ENCODE measurements at regions not wholly inside any gene's neighbourhood (a gene's known extent, or its start where the extent isn't known, plus 50 kb on each side); places are given as distances from the start of the nearest gene placed in this dataset.

DNA sequence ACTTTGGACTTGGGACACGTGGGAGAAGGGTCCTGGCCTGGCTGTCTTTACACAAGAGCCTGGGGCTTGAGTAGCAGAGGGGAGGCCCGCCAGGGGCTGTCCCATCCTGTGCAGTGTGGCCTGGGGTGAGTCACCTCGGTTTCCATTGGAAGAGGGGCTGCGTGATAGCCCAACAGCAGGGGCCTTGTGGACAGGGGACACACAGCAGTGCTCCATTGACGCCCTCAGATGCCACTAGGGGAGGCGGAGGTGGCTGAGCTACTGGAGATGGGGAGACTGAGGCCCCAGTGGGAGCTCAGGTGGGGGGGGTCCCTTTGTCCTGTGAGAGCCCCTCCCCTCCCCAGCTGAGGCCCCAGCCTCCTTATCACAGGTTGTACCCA lies 50.0 kb upstream of the RNU6ATAC start:
- WGBS, 3 donors, result 69 to 77% (median 75%) methylated on average over 6 of the region's 6 CpGs
- Histone ChIP-seq H3K27me3 (ENCODE audit: control insufficient read depth in 3 of 3, insufficient read depth in 3 of 3, low read length in 3 of 3) (no peaks in the 10 kb centered on the region), H3K36me3 (ENCODE audit: control insufficient read depth in 3 of 3, insufficient read depth in 2 of 3, low read depth in 1 of 3, low read length in 3 of 3) (no peaks in the 10 kb centered on the region), H3K9me3 (ENCODE audit: control insufficient read depth in 2 of 2, insufficient read depth in 1 of 2, low read depth in 1 of 2, low read length in 1 of 2) (peaks cover 0 to 9% of the 10 kb centered on the region in 2 donors), H3K27ac (ENCODE audit: low read depth in 1 of 3, low read length in 2 of 3) (peak overlapping the region; percentile 13 to 77 (median 71)), H3K4me1 (ENCODE audit: control insufficient read depth in 3 of 3, insufficient read depth in 2 of 3, low read depth in 1 of 3, low read length in 2 of 3) (peaks cover 0 to 42% (median 0%) of the 10 kb centered on the region in 3 donors), H3K4me3 (ENCODE audit: low read depth in 1 of 3, low read length in 3 of 3) (no peak overlapping the region)
- no peak for FAIRE-seq
- no peak for DNase-seq

DNA sequence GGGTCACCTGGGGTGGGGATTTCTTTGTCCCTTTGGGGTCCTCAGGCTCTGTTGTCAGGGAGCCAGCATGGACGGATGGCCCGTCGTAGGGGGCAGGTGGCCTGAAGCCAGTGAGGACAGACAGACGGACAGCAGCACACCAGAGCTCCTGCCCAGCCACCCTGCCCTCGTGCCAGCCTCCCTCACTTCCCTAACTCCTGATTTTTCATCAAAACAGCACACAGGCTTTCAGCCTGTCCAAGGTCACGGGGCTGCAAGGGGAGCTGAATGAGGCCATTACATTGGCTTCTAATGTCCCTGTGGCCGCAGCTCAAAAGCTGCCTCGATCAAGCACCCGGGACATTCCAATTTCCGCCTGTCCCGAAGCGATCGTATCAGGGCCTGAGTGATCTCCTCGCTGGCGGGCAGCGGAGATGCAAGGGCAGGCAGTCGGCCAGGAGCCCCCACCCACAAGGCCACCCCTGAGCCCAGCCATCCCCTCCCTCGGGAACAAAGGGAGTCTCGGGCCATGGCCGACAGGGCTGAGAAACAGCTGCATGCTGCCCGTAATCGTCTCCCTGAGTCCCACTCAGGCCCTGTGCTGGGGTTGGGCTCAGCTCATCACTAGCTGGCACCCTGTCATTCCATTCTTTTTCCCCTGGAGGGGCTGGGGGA lies 50.5 kb upstream of the RNU6ATAC start:
- no peaks in the 10 kb centered on the region for H3K36me3 ChIP-seq (ENCODE audit: control insufficient read depth in 3 of 3, insufficient read depth in 2 of 3, low read depth in 1 of 3, low read length in 3 of 3)
- H3K27me3 ChIP-seq (ENCODE audit: control insufficient read depth in 3 of 3, insufficient read depth in 3 of 3, low read length in 3 of 3), result no peaks in the 10 kb centered on the region
- 73 to 87% (median 82%) methylated on average over 21 to 22 of the region's 22 CpGs for WGBS, 3 donors
- H3K4me1 ChIP-seq (ENCODE audit: control insufficient read depth in 3 of 3, insufficient read depth in 2 of 3, low read depth in 1 of 3, low read length in 2 of 3), result peaks cover 0 to 42% (median 0%) of the 10 kb centered on the region in 3 donors
- peak overlapping the region; percentile 13 to 77 (median 71) for H3K27ac ChIP-seq (ENCODE audit: low read depth in 1 of 3, low read length in 2 of 3)
- no peak for FAIRE-seq
- H3K4me3 ChIP-seq (ENCODE audit: low read depth in 1 of 3, low read length in 3 of 3), result no peak overlapping the region
- no peak for DNase-seq
- peaks cover 0 to 9% of the 10 kb centered on the region in 2 donors for H3K9me3 ChIP-seq (ENCODE audit: control insufficient read depth in 2 of 2, insufficient read depth in 1 of 2, low read depth in 1 of 2, low read length in 1 of 2)

DNA sequence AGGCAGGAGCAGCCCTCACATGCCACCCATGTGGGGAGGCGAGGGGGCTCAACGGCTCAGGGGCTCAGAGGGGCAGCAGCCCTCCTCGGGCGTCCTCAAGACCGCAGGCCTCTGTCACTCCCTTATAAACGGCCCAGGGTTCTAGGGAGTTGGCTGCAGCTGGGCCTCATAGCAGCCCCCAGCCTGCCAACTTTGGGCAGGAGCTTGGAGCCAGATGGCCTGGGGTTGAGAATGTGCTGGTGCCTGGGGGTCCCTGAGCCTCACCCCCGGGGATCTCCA lies 51.0 kb upstream of the RNU6ATAC start:
- Histone ChIP-seq H3K4me3 (ENCODE audit: low read depth in 1 of 3, low read length in 3 of 3) (no peak overlapping the region), H3K36me3 (ENCODE audit: control insufficient read depth in 3 of 3, insufficient read depth in 2 of 3, low read depth in 1 of 3, low read length in 3 of 3) (no peaks in the 10 kb centered on the region), H3K27me3 (ENCODE audit: control insufficient read depth in 3 of 3, insufficient read depth in 3 of 3, low read length in 3 of 3) (no peaks in the 10 kb centered on the region), H3K27ac (ENCODE audit: low read depth in 1 of 3, low read length in 2 of 3) (peak overlapping the region in 2 of 3 donors; percentile 71 to 77), H3K4me1 (ENCODE audit: control insufficient read depth in 3 of 3, insufficient read depth in 2 of 3, low read depth in 1 of 3, low read length in 2 of 3) (peaks cover 0 to 42% (median 0%) of the 10 kb centered on the region in 3 donors), H3K9me3 (ENCODE audit: control insufficient read depth in 2 of 2, insufficient read depth in 1 of 2, low read depth in 1 of 2, low read length in 1 of 2) (peaks cover 0 to 9% of the 10 kb centered on the region in 2 donors)
- 66 to 72% (median 68%) methylated on average over 7 of the region's 7 CpGs for WGBS, 3 donors
- DNase-seq (peak in 1 of 2 donors; percentile 15), FAIRE-seq (no peak)

DNA sequence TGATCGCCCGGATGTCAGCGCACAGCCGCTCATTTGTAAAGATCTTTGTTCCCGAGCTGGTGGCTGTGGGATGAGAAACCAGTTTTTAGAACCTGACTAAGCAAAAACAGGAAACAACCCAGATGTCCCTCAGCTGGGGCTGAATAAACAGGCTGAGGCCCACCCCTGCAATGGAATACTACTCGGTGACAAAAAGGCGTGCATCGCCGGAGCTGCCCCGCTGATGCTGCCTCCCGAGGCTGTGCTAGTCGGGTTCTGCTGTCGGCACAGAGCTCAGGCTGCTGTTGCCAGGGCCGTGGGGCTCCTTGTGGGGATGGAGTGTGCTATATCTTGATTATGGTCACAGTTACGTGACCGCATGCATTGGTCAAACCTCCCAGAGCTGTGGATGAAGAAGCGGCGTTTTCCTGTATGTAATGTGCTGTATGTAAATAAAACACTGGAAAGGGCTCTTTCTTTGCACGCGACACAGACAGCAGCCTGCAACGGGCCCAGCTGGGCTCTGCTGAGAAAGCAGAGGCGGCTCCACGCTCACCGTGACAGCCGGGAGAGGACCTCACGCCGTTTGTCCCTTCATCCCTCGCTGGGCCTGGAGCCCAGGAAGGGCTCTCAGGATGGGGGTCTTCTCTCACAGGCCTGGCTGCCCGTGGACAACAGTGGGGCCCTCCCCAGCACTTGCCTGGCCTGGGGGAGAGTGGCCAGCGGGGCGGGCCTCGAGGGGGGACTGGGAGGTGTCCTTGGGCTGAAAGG lies 51.5 kb upstream of the RNU6ATAC start:
- Histone ChIP-seq H3K9me3 (ENCODE audit: control insufficient read depth in 2 of 2, insufficient read depth in 1 of 2, low read depth in 1 of 2, low read length in 1 of 2) (peaks cover 0 to 9% of the 10 kb centered on the region in 2 donors), H3K36me3 (ENCODE audit: control insufficient read depth in 3 of 3, insufficient read depth in 2 of 3, low read depth in 1 of 3, low read length in 3 of 3) (no peaks in the 10 kb centered on the region), H3K27ac (ENCODE audit: low read depth in 1 of 3, low read length in 2 of 3) (peak overlapping the region in 2 of 3 donors; percentile 71 to 77), H3K4me3 (ENCODE audit: low read depth in 1 of 3, low read length in 3 of 3) (no peak overlapping the region), H3K27me3 (ENCODE audit: control insufficient read depth in 3 of 3, insufficient read depth in 3 of 3, low read length in 3 of 3) (no peaks in the 10 kb centered on the region), H3K4me1 (ENCODE audit: control insufficient read depth in 3 of 3, insufficient read depth in 2 of 3, low read depth in 1 of 3, low read length in 2 of 3) (peaks cover 0 to 42% (median 0%) of the 10 kb centered on the region in 3 donors)
- 62 to 87% (median 72%) methylated on average over 30 to 32 of the region's 32 CpGs for WGBS, 3 donors
- no peak for FAIRE-seq
- DNase-seq, result peak in 1 of 2 donors; percentile 50

DNA sequence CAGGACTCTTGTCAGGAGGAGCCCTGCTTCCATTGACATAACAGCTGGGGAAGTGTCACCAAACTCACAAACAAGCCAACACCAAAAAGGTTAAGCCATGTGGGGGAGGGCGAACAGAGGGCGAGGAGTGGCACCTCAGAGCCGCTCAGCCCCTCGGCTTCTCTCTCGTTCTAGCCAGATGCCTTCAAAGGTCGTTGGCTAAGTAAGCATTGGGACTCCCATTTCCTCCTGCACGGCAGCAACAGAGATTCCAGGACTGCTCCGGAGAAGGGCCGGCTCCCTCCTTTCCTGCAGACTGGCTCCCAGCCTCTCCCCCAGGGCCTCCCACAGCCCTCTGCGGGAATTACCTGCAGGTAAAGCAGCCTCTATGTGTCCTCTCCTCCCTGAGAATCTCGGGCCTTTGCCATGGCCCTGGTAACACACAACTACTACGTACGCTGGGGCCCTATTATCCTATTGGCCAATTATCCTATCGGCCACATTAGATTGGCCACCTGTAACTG lies 52.1 kb upstream of the RNU6ATAC start:
- peaks cover 0 to 9% of the 10 kb centered on the region in 2 donors for H3K9me3 ChIP-seq (ENCODE audit: control insufficient read depth in 2 of 2, insufficient read depth in 1 of 2, low read depth in 1 of 2, low read length in 1 of 2)
- DNase-seq, result peak in 1 of 2 donors; percentile 33
- peak overlapping the region; percentile 9 to 77 (median 71) for H3K27ac ChIP-seq (ENCODE audit: low read depth in 1 of 3, low read length in 2 of 3)
- H3K36me3 ChIP-seq (ENCODE audit: control insufficient read depth in 3 of 3, insufficient read depth in 2 of 3, low read depth in 1 of 3, low read length in 3 of 3), result no peaks in the 10 kb centered on the region
- 65 to 82% (median 75%) methylated on average over 14 of the region's 14 CpGs for WGBS, 3 donors
- H3K27me3 ChIP-seq (ENCODE audit: control insufficient read depth in 3 of 3, insufficient read depth in 3 of 3, low read length in 3 of 3), result no peaks in the 10 kb centered on the region
- H3K4me3 ChIP-seq (ENCODE audit: low read depth in 1 of 3, low read length in 3 of 3), result no peak overlapping the region
- H3K4me1 ChIP-seq (ENCODE audit: control insufficient read depth in 3 of 3, insufficient read depth in 2 of 3, low read depth in 1 of 3, low read length in 2 of 3), result peaks cover 0 to 42% (median 0%) of the 10 kb centered on the region in 3 donors
- FAIRE-seq, result no peak

DNA sequence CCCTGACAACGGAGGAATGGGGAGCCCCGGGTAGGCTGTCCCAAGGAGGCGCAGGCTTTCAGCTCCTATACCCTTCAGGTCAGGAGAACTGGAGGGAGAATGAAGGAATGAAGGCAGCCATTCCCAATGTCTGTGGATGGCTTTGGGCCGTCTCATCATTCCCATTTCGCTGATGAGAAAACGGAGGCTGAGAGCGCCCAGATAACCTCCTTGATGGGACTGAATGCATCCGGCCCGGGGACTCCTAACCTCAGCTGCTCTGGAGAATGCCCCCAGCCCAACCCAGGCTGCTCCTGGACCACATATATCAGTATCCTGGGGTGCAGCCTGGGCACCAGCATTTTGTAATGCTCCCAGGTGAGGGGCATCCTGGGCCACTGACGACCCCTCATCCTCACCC lies 52.6 kb upstream of the RNU6ATAC start:
- H3K27me3 ChIP-seq (ENCODE audit: control insufficient read depth in 3 of 3, insufficient read depth in 3 of 3, low read length in 3 of 3), result no peaks in the 10 kb centered on the region
- peak overlapping the region in 2 of 3 donors; percentile 71 to 77 for H3K27ac ChIP-seq (ENCODE audit: low read depth in 1 of 3, low read length in 2 of 3)
- 83 to 86% (median 85%) methylated on average over 10 of the region's 10 CpGs for WGBS, 3 donors
- H3K4me1 ChIP-seq (ENCODE audit: control insufficient read depth in 3 of 3, insufficient read depth in 2 of 3, low read depth in 1 of 3, low read length in 2 of 3), result peaks cover 0 to 42% (median 0%) of the 10 kb centered on the region in 3 donors
- no peaks in the 10 kb centered on the region for H3K36me3 ChIP-seq (ENCODE audit: control insufficient read depth in 3 of 3, insufficient read depth in 2 of 3, low read depth in 1 of 3, low read length in 3 of 3)
- peaks cover 0 to 9% of the 10 kb centered on the region in 2 donors for H3K9me3 ChIP-seq (ENCODE audit: control insufficient read depth in 2 of 2, insufficient read depth in 1 of 2, low read depth in 1 of 2, low read length in 1 of 2)
- FAIRE-seq, result no peak
- no peak overlapping the region for H3K4me3 ChIP-seq (ENCODE audit: low read depth in 1 of 3, low read length in 3 of 3)
- no peak for DNase-seq

DNA sequence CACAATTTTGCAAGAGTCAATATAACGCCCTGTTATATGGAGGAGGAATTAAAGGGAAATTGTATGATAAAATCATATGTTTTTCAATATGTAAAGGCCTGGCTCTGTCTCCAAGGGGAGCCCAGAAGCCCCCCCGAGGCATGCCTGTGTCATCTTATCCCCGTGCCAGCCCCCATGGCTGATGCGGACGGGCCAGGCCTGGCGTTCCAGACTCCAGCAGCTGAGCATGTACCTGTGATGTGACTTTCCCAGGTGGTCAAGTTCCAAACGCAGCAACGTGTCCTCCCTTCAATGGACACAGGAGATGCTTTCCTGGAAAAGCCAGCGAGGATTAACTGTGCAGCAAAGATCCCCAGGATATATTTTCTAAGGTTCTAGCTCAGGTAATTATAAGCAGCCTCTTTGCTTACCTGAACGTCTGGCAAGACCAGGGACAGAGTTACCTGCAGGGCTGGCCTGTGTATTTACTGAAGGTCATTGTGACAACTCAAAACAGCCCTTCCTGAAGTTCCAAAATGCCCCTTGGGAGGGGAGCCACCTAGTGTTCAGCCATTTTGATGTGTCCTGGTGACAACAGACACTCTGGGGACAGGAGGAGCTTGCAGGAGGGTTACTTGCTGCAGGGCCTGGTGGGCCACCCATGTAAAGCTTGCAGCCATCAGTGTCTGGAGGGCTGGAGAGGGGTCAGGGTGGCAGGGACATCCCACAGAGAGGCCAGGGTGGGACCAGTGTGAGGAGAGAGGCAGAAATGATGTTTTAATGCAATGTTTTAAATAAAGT lies 53.3 kb upstream of the RNU6ATAC start:
- WGBS, 3 donors, result 76 to 85% (median 81%) methylated on average over 10 of the region's 10 CpGs
- Histone ChIP-seq H3K27ac (ENCODE audit: low read depth in 1 of 3, low read length in 2 of 3) (no peak overlapping the region), H3K9me3 (ENCODE audit: control insufficient read depth in 2 of 2, insufficient read depth in 1 of 2, low read depth in 1 of 2, low read length in 1 of 2) (peaks cover 0 to 6% of the 10 kb centered on the region in 2 donors), H3K36me3 (ENCODE audit: control insufficient read depth in 3 of 3, insufficient read depth in 2 of 3, low read depth in 1 of 3, low read length in 3 of 3) (no peaks in the 10 kb centered on the region), H3K4me3 (ENCODE audit: low read depth in 1 of 3, low read length in 3 of 3) (no peak overlapping the region), H3K4me1 (ENCODE audit: control insufficient read depth in 3 of 3, insufficient read depth in 2 of 3, low read depth in 1 of 3, low read length in 2 of 3) (peaks cover 0 to 42% (median 0%) of the 10 kb centered on the region in 3 donors), H3K27me3 (ENCODE audit: control insufficient read depth in 3 of 3, insufficient read depth in 3 of 3, low read length in 3 of 3) (peaks cover 0 to 3% (median 3%) of the 10 kb centered on the region in 3 donors)
- DNase-seq (peak in 1 of 2 donors; percentile 14), FAIRE-seq (no peak)

DNA sequence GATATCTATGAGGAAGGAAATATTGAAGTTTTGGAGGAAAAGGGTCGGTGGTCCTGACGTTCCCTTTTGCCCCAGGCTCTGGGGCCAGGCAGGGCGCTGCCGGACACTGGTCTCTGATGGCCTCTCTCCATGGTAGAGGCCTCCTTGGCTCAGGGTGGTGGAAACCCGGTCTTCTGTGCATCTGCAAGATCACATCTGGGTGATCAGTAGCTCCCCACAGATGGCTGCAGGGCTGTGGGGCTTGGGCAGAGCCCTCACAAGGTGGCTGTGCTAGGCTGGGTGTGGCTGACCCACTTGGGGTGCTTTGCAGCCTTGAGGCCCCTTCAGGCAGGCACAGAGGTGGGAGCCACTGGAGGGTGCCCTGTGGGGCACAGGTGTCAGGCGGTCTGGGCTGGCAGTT lies 53.9 kb upstream of the RNU6ATAC start:
- FAIRE-seq, result no peak
- H3K27ac ChIP-seq (ENCODE audit: low read depth in 1 of 3, low read length in 2 of 3), result no peak overlapping the region
- peaks cover 0 to 3% (median 3%) of the 10 kb centered on the region in 3 donors for H3K27me3 ChIP-seq (ENCODE audit: control insufficient read depth in 3 of 3, insufficient read depth in 3 of 3, low read length in 3 of 3)
- no peak for DNase-seq
- WGBS, 3 donors, result 87 to 88% (median 87%) methylated on average over 6 of the region's 6 CpGs
- peaks cover 0 to 44% (median 0%) of the 10 kb centered on the region in 3 donors for H3K4me1 ChIP-seq (ENCODE audit: control insufficient read depth in 3 of 3, insufficient read depth in 2 of 3, low read depth in 1 of 3, low read length in 2 of 3)
- H3K36me3 ChIP-seq (ENCODE audit: control insufficient read depth in 3 of 3, insufficient read depth in 2 of 3, low read depth in 1 of 3, low read length in 3 of 3), result no peaks in the 10 kb centered on the region
- no peak overlapping the region for H3K4me3 ChIP-seq (ENCODE audit: low read depth in 1 of 3, low read length in 3 of 3)
- no peaks in the 10 kb centered on the region for H3K9me3 ChIP-seq (ENCODE audit: control insufficient read depth in 2 of 2, insufficient read depth in 1 of 2, low read depth in 1 of 2, low read length in 1 of 2)
